GM12874 (cell line): ENCODE measurements at regions not wholly inside any gene's neighbourhood (a gene's known extent, or its start where the extent isn't known, plus 50 kb on each side); places are given as distances from the start of the nearest gene placed in this dataset.
A peak's percentile ranks its signal among the peaks of the same experiment; 100 is the strongest.

Experiments
- TF ChIP-seq, protein P1 (sequence below): IDR thresholded peaks from 2 replicates; pipeline ENCODE4 v1.5.1; 2011; ENCODE audit warnings: low read depth, mild to moderate bottlenecking, control low read depth, low read length, moderate library complexity; ENCODE audit not compliant: insufficient read depth

DNA sequence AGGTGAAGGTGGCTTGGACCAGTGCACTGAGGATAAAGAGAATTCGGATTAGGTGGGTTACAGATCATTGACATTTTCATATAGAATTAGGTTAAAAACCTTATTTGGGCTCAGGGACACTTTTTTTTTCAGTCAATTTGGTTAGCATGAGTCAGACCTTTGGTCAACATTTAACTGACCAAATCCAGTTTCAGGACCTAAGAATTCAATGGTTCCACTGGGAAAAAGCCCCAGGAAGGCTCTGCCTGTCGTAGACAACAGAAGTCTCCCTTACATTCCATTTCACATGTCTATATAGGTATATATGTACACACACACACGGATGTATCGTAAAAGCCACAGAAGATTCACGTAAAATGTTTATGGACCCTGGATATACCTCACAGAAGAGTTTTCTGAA, 184.2 kb upstream of the RREB1 start:
- TF ChIP-seq, protein P1, sequence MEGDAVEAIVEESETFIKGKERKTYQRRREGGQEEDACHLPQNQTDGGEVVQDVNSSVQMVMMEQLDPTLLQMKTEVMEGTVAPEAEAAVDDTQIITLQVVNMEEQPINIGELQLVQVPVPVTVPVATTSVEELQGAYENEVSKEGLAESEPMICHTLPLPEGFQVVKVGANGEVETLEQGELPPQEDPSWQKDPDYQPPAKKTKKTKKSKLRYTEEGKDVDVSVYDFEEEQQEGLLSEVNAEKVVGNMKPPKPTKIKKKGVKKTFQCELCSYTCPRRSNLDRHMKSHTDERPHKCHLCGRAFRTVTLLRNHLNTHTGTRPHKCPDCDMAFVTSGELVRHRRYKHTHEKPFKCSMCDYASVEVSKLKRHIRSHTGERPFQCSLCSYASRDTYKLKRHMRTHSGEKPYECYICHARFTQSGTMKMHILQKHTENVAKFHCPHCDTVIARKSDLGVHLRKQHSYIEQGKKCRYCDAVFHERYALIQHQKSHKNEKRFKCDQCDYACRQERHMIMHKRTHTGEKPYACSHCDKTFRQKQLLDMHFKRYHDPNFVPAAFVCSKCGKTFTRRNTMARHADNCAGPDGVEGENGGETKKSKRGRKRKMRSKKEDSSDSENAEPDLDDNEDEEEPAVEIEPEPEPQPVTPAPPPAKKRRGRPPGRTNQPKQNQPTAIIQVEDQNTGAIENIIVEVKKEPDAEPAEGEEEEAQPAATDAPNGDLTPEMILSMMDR, result no peak

DNA sequence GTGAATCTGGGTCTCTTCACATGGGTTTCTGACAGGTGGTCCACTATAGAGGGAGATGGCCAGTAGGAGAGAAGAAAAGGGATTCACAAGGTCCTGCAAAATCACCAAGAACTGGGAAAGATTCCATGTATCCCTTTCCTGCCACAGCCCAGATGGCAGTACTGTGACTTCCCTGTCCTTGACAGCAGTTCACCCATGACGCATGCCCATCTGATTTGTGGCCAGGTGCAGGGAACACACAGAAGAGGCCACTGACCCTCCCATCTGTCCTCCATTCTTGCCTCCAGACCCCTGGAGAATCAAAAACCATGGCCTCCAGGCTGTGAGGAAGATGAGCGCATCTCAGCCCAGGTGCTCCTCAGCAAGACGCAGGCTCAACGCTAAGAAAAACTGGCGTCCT, 183.1 kb upstream of the RREB1 start:
- TF ChIP-seq, protein P1, result no peak

DNA sequence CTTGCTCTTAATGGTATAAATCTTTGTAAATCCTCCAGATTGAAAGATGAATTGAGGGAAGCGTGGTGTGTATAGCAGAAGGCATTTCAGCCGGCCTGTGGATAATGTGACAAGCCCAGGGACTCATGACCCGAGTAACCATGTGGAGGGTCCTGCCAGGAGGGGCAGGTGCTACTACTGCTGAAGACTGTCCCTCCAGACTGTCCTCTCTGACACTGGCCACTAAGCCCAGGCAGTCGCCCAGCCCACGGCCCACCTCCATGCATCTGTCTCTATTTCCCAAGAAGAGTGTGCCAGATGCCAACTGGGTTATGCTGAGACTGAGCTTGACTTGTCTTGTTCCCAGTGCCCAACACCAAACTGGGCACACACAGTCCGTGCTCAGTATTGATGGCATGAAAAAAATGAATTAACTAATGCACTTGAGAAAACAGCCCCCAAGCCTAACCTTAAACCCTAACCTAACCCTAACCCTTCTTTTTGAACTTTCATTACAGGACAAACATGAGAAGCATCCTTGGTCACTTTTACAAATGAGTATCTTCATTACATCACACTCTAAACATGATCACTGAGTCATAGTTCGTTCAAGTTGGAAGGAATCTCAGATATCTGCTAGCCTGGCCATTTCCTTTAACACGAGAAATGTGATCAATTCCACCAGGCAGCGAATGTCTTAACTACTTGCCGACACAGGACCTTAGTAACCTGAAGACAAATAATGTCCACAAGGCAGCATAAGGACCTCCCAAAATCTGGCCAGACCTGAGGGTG, 182.2 kb upstream of the RREB1 start:
- TF ChIP-seq, protein P1, result no peak

DNA sequence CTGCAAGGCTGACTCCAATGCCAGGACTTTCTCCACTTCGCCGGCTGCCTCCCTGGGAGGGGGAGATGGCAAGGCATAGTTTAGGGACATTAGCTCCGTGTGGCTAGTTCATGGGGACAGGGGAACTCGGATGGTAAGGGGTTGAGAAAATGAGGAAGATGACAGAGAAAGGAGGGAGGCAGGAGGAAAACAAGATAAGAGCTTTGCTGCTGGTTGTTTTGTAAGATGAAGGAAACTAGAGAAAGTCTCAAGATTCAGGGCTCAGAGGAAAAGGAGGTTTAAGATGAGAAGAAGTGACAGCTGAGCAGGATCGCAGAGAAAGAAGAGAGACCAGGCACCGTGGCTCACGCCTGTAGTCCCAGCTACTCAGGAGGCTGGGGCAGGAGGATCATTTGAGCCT, 180.9 kb upstream of the RREB1 start:
- TF ChIP-seq, protein P1, result no peak

DNA sequence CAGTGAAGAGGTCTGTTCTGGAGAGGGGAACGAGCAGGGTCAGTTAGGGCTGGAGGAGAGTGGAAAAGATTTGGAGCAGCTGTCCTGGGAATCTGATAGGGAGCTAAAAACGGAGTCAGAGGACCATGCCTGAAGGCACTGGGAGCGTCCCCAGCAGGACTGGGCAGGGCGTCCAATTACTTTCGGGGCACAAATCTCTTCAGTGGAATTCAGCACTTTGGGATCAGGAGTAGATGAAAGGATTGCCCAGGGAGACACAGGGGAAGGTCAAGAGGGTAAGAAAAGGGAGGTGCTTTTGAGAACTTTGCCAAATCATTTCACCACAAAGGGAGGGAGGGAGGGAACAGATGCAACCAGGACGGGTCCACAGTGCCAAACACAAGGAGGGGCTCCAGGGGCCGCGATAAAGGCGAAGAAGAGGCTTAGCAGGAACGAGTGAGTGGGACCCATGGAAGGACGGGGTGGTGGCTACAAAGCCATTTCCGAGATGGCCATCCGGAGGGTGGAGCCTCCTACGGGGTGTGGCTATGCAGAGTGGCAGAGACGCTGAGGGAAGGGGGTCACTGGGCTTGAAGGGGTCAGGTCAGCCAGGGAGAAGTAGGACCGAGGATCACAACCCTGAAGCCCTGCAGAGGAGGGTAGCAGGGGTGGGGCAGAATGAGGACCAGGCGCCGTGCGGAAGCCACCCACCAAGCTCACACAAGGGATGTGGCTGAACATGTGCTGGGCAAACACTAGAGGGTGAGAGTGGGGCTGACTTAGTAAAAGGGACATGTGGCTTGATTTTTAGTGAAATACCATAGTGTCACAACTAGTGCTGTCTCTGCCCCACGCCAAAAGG, 180.0 kb upstream of the RREB1 start:
- TF ChIP-seq, protein P1, result peak; percentile 35; the same call in 1 of the 2 replicates

DNA sequence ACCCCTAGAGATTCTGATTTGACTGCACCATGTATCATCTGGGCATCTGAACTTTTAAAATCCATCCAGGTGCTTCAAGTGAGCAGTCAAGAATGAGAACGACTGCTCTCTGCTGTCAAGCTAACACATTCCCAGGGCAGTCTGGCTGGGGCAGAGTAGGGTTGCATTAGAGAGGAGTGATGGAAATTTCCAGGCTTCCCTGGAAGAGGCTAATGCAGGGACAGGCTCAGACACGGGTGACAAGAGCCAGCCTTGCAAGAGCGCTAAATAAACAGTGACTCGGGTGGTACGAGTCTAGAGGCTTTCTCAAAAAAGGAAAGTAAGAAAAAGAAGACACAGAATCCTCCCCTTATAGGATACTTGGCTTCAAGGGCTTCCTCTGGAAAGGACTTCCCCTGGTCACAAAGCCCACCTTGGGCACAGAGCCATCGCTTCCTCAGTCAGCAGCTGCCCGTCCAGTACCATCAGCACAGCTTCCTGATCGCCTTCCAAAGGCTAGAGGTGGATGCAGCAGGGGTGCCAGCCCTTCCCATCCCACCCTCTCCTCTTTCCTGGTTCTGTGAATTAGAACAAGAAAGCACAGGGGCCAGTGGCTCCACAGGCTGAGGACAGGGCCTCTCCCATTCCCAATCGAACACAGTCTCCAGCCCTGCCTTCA, 177.4 kb upstream of the RREB1 start:
- TF ChIP-seq, protein P1, result no peak
